ENCODE measurements at regions not wholly inside any gene's neighbourhood (a gene's known extent, or its start where the extent isn't known, plus 50 kb on each side); places are given as distances from the start of the nearest gene placed in this dataset.
"Not testable (repeated sequence)": the region's sequence is repeated elsewhere in the genome, so short reads cannot be mapped to it uniquely, and the experiment has no call there.

GRCh38 chr3:107128946-107129345 lies 248.3 kb upstream of the CCDC54 start:
- DNase-seq, result no peak

GRCh38 chr3:107130089-107130700 lies 247.0 kb upstream of the CCDC54 start:
- DNase-seq, result no peak

GRCh38 chr3:107132674-107133073 lies 244.6 kb upstream of the CCDC54 start:
- DNase-seq, result no peak

- no peak for DNase-seq
Measured at GRCh38 chr3:107133891-107134290, 243.3 kb upstream of the CCDC54 start.

GRCh38 chr3:107142171-107142570 lies 235.1 kb upstream of the CCDC54 start:
- DNase-seq, result no peak

- peak; percentile 47 for DNase-seq
Measured at GRCh38 chr3:107142786-107143575, 234.3 kb upstream of the CCDC54 start.

GRCh38 chr3:107150675-107151074 lies 226.6 kb upstream of the CCDC54 start:
- no peak for DNase-seq

- DNase-seq, result no peak
Measured at GRCh38 chr3:107153981-107154380, 223.3 kb upstream of the CCDC54 start.

- no peak for DNase-seq
Measured at GRCh38 chr3:107172411-107172810, 204.8 kb upstream of the CCDC54 start.

GRCh38 chr3:107184375-107184774 lies 192.9 kb upstream of the CCDC54 start:
- no peak for DNase-seq

- no peak for DNase-seq
Measured at GRCh38 chr3:107188262-107188661, 189.0 kb upstream of the CCDC54 start.

- no peak for DNase-seq
Measured at GRCh38 chr3:107189158-107189791, 188.0 kb upstream of the CCDC54 start.

- DNase-seq, result no peak
Measured at GRCh38 chr3:107193116-107193515, 184.1 kb upstream of the CCDC54 start.

GRCh38 chr3:107198581-107199181 lies 178.6 kb upstream of the CCDC54 start:
- DNase-seq, result peak; percentile 79

GRCh38 chr3:107201146-107201545 lies 176.1 kb upstream of the CCDC54 start:
- no peak for DNase-seq

GRCh38 chr3:107202885-107203284 lies 174.4 kb upstream of the CCDC54 start:
- DNase-seq, result not testable (repeated sequence)

- no peak for DNase-seq
Measured at GRCh38 chr3:107204121-107204520, 173.1 kb upstream of the CCDC54 start.

- DNase-seq, result no peak
Measured at GRCh38 chr3:107205358-107205757, 171.9 kb upstream of the CCDC54 start.

GRCh38 chr3:107206141-107206540 lies 171.1 kb upstream of the CCDC54 start:
- peak; percentile 64 for DNase-seq

GRCh38 chr3:107206945-107207344 lies 170.3 kb upstream of the CCDC54 start:
- DNase-seq, result no peak

GRCh38 chr3:107208100-107208499 lies 169.1 kb upstream of the CCDC54 start:
- DNase-seq, result peak; percentile 75

- no peak for DNase-seq
Measured at GRCh38 chr3:107208796-107209195, 168.4 kb upstream of the CCDC54 start.

GRCh38 chr3:107209302-107209990 lies 167.8 kb upstream of the CCDC54 start:
- no peak for DNase-seq
